ENCODE measurements at regions not wholly inside any gene's neighbourhood (a gene's known extent, or its start where the extent isn't known, plus 50 kb on each side); places are given as distances from the start of the nearest gene placed in this dataset.

- no peak for DNase-seq (ENCODE audit: insufficient read length, low spot score, missing footprints)
Measured at GRCh38 chr5:6305853-6306252, 72.5 kb downstream of the MED10 start.

GRCh38 chr5:6302684-6303083, 75.7 kb downstream of the MED10 start:
- H2AFZ ChIP-seq (ENCODE audit: low read length), result no peak overlapping the region
- no peaks in the 10 kb centered on the region for H3K36me3 ChIP-seq (ENCODE audit: insufficient read depth, low read length)
- H3K27ac ChIP-seq (ENCODE audit: low read depth, low read length), result no peak overlapping the region
- DNase-seq (ENCODE audit: insufficient read length, low spot score, missing footprints), result no peak
- no peaks in the 10 kb centered on the region for H3K79me2 ChIP-seq (ENCODE audit: insufficient read depth, low read length)
- H3K4me3 ChIP-seq (ENCODE audit: insufficient read depth, low read length), result no peak overlapping the region
- no peaks in the 10 kb centered on the region for H3K9me3 ChIP-seq (ENCODE audit: low read depth, low read length)
- no peak overlapping the region for H3K4me2 ChIP-seq (ENCODE audit: insufficient read depth, low read length)
- no peaks in the 10 kb centered on the region for H3K4me1 ChIP-seq (ENCODE audit: insufficient read depth, low read length)
- no peak for TF ChIP-seq CTCF (IDR thresholded peaks at IDR 0.05; ENCODE audit: extremely low read depth, low read depth, low read length)
- H3K27me3 ChIP-seq (ENCODE audit: insufficient read depth, low read length), result no peaks in the 10 kb centered on the region
- H4K20me1 ChIP-seq (ENCODE audit: insufficient read depth, low read length), result no peaks in the 10 kb centered on the region

More at GRCh38 chr5:6305853-6306252, 72.5 kb downstream of the MED10 start:
- Histone ChIP-seq H3K27me3 (ENCODE audit: insufficient read depth, low read length) (no peaks in the 10 kb centered on the region), H3K27ac (ENCODE audit: low read depth, low read length) (no peak overlapping the region), H3K9me3 (ENCODE audit: low read depth, low read length) (no peaks in the 10 kb centered on the region), H3K4me2 (ENCODE audit: insufficient read depth, low read length) (no peak overlapping the region), H3K36me3 (ENCODE audit: insufficient read depth, low read length) (no peaks in the 10 kb centered on the region), H3K79me2 (ENCODE audit: insufficient read depth, low read length) (no peaks in the 10 kb centered on the region), H3K4me3 (ENCODE audit: insufficient read depth, low read length) (no peak overlapping the region), H2AFZ (ENCODE audit: low read length) (no peak overlapping the region), H4K20me1 (ENCODE audit: insufficient read depth, low read length) (no peaks in the 10 kb centered on the region), H3K4me1 (ENCODE audit: insufficient read depth, low read length) (no peaks in the 10 kb centered on the region)
- no peak for TF ChIP-seq CTCF (IDR thresholded peaks at IDR 0.05; ENCODE audit: extremely low read depth, low read depth, low read length)

- no peak for TF ChIP-seq CTCF (IDR thresholded peaks at IDR 0.05; ENCODE audit: extremely low read depth, low read depth, low read length)
- Histone ChIP-seq H3K9me3 (ENCODE audit: low read depth, low read length) (no peaks in the 10 kb centered on the region), H2AFZ (ENCODE audit: low read length) (no peak overlapping the region), H4K20me1 (ENCODE audit: insufficient read depth, low read length) (no peaks in the 10 kb centered on the region), H3K4me3 (ENCODE audit: insufficient read depth, low read length) (no peak overlapping the region), H3K4me2 (ENCODE audit: insufficient read depth, low read length) (no peak overlapping the region), H3K27ac (ENCODE audit: low read depth, low read length) (no peak overlapping the region), H3K79me2 (ENCODE audit: insufficient read depth, low read length) (no peaks in the 10 kb centered on the region), H3K27me3 (ENCODE audit: insufficient read depth, low read length) (no peaks in the 10 kb centered on the region), H3K4me1 (ENCODE audit: insufficient read depth, low read length) (no peaks in the 10 kb centered on the region), H3K36me3 (ENCODE audit: insufficient read depth, low read length) (no peaks in the 10 kb centered on the region)
- DNase-seq (ENCODE audit: insufficient read length, low spot score, missing footprints), result no peak
Measured at GRCh38 chr5:6302075-6302474, 76.3 kb downstream of the MED10 start.

GRCh38 chr5:6296524-6296923, 81.8 kb downstream of the MED10 start:
- no peaks in the 10 kb centered on the region for H3K9me3 ChIP-seq (ENCODE audit: low read depth, low read length)
- H4K20me1 ChIP-seq (ENCODE audit: insufficient read depth, low read length), result no peaks in the 10 kb centered on the region
- DNase-seq (ENCODE audit: insufficient read length, low spot score, missing footprints), result no peak
- TF ChIP-seq CTCF (IDR thresholded peaks at IDR 0.05; ENCODE audit: extremely low read depth, low read depth, low read length), result no peak
- H3K4me2 ChIP-seq (ENCODE audit: insufficient read depth, low read length), result no peak overlapping the region
- H3K36me3 ChIP-seq (ENCODE audit: insufficient read depth, low read length), result no peaks in the 10 kb centered on the region
- H3K4me3 ChIP-seq (ENCODE audit: insufficient read depth, low read length), result no peak overlapping the region
- no peak overlapping the region for H3K27ac ChIP-seq (ENCODE audit: low read depth, low read length)
- H3K79me2 ChIP-seq (ENCODE audit: insufficient read depth, low read length), result no peaks in the 10 kb centered on the region
- no peaks in the 10 kb centered on the region for H3K27me3 ChIP-seq (ENCODE audit: insufficient read depth, low read length)
- H2AFZ ChIP-seq (ENCODE audit: low read length), result no peak overlapping the region
- H3K4me1 ChIP-seq (ENCODE audit: insufficient read depth, low read length), result no peaks in the 10 kb centered on the region
